ENCODE measurements at regions not wholly inside any gene's neighbourhood (a gene's known extent, or its start where the extent isn't known, plus 50 kb on each side); places are given as distances from the start of the nearest gene placed in this dataset.
"Not testable (repeated sequence)": the region's sequence is repeated elsewhere in the genome, so short reads cannot be mapped to it uniquely, and the experiment has no call there.

GRCh38 chr7:93707249-93707648 lies 132.7 kb upstream of the CALCR start:
- DNase-seq (ENCODE audit: low read depth): no peak
- TF ChIP-seq, protein P1, sequence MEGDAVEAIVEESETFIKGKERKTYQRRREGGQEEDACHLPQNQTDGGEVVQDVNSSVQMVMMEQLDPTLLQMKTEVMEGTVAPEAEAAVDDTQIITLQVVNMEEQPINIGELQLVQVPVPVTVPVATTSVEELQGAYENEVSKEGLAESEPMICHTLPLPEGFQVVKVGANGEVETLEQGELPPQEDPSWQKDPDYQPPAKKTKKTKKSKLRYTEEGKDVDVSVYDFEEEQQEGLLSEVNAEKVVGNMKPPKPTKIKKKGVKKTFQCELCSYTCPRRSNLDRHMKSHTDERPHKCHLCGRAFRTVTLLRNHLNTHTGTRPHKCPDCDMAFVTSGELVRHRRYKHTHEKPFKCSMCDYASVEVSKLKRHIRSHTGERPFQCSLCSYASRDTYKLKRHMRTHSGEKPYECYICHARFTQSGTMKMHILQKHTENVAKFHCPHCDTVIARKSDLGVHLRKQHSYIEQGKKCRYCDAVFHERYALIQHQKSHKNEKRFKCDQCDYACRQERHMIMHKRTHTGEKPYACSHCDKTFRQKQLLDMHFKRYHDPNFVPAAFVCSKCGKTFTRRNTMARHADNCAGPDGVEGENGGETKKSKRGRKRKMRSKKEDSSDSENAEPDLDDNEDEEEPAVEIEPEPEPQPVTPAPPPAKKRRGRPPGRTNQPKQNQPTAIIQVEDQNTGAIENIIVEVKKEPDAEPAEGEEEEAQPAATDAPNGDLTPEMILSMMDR (IDR thresholded peaks at IDR 0.05; ENCODE audit: low read depth, low read length, missing control alignments): no peak
- H3K4me3 ChIP-seq (ENCODE audit: low read depth, low read length): no peak overlapping the region

DNA sequence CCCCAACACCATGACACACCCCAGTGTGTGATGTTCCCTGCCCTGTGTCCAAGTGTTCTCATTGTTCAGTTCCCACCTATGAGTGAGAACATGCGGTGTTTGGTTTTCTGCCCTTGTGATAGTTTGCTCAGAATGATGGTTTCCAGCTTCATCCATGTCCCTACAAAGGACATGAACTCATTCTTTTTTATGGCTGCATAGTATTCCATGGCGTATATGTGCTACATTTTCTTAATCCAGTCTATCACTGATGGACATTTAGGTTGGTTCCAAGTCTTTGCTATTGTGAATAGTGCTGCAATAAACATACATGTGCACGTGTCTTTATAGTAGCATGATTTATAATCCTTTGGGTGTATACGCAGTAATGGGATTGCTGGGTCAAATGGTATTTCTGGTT lies 131.6 kb upstream of the CALCR start:
- not testable (repeated sequence) for DNase-seq (ENCODE audit: low read depth); H3K4me3 ChIP-seq (ENCODE audit: low read depth, low read length)

DNA sequence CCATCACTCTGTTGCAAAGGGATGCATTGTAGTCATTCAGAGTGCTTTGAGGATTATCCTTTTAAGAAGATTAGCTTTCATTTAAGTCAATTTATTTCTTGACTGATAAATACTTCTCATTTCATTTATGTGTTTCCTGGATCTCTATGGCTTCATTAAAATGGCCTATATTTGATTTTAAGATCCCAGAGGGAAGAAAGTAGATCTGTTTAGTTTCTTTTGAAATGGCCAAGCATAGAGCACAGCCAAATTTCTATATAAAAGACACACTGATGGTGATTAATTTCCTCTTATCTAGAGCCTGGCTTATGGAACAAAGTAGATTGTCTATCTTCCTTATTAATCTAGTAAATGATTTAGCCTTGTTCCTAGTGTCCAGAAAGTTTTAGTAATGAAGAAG lies 129.7 kb upstream of the CALCR start:
- TF ChIP-seq, protein P1 (IDR thresholded peaks at IDR 0.05; ENCODE audit: low read depth, low read length, missing control alignments): no peak
- no peak overlapping the region for H3K4me3 ChIP-seq (ENCODE audit: low read depth, low read length)
- DNase-seq (ENCODE audit: low read depth): no peak

- DNase-seq (ENCODE audit: low read depth): no peak
- TF ChIP-seq, protein P1 (IDR thresholded peaks at IDR 0.05; ENCODE audit: low read depth, low read length, missing control alignments): no peak
Measured at GRCh38 chr7:93697901-93698300, 123.4 kb upstream of the CALCR start.

GRCh38 chr7:93693796-93694195 lies 119.3 kb upstream of the CALCR start:
- no peak overlapping the region for H3K4me3 ChIP-seq (ENCODE audit: low read depth, low read length)
- no peak for DNase-seq (ENCODE audit: low read depth)
- TF ChIP-seq, protein P1 (IDR thresholded peaks at IDR 0.05; ENCODE audit: low read depth, low read length, missing control alignments): no peak

More at GRCh38 chr7:93697901-93698300, 123.4 kb upstream of the CALCR start:
- H3K4me3 ChIP-seq (ENCODE audit: low read depth, low read length): no peak overlapping the region

DNA sequence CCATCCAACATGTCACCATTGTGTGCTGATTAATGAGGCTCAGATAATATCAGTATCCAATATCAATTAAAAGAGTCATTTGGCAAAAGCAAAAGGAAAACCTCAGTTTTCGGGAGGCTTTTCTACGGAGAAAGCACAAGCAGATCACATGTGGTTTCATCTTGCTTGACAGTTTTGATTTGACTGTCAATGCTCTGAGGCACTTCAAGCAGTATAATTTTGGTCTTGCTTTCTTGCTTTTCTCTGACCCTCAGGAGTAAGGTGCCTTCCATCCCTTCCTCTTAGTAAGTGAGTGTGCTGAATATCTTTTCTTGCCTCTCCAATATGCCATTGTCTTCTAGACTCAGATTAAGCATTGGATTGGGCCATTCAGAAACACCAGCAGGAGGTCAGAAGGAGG lies 115.5 kb upstream of the CALCR start:
- TF ChIP-seq, protein P1 (IDR thresholded peaks at IDR 0.05; ENCODE audit: low read depth, low read length, missing control alignments): no peak
- no peak overlapping the region for H3K4me3 ChIP-seq (ENCODE audit: low read depth, low read length)
- DNase-seq (ENCODE audit: low read depth): no peak

- DNase-seq (ENCODE audit: low read depth): no peak
- TF ChIP-seq, protein P1 (IDR thresholded peaks at IDR 0.05; ENCODE audit: low read depth, low read length, missing control alignments): no peak
- H3K4me3 ChIP-seq (ENCODE audit: low read depth, low read length): no peak overlapping the region
Measured at GRCh38 chr7:93678185-93678584, 103.7 kb upstream of the CALCR start.

Measured in GM12864 (cell line).